Sigmoid colon (tissue), 6 donors: ENCODE measurements at regions not wholly inside any gene's neighbourhood (a gene's known extent, or its start where the extent isn't known, plus 50 kb on each side); places are given as distances from the start of the nearest gene placed in this dataset.

Source experiments
- DNase-seq: peaks from one replicate; pipeline ENCODE4 v3.0.0-alpha.2; 2019
- H3K27ac ChIP-seq, 4 donors: fragments of 200-600 bp; sonication (generic); one replicate each; pipeline ENCODE4 v1.5.1; 2016 to 2019; ENCODE audit warnings: mild to moderate bottlenecking in 1 of 4
- H3K27me3 ChIP-seq, 3 donors: fragments of 200-600 bp; sonication (generic); one replicate each; pipeline ENCODE4 v1.5.1; 2019; ENCODE audit warnings: mild to moderate bottlenecking in 1 of 3
- H3K36me3 ChIP-seq, 4 donors: fragments of 200-600 bp; sonication (generic); one replicate each; pipeline ENCODE4 v1.5.1; 2016 to 2019
- H3K4me1 ChIP-seq, 4 donors: fragments of 200-600 bp; sonication (generic); one replicate each; pipeline ENCODE4 v1.5.1; 2017 to 2019
- H3K4me3 ChIP-seq, 4 donors: fragments of 200-600 bp; sonication (generic); one replicate each; pipeline ENCODE4 v1.5.1; 2017 to 2019; ENCODE audit warnings: mild to moderate bottlenecking in 2 of 4, moderate library complexity in 1 of 4
- H3K9me3 ChIP-seq, 4 donors: fragments of 200-600 bp in 3 of 4; sonication (generic) in 3 of 4; one replicate each; pipeline versions ENCODE4 v1.5.1 to v1.6.1; 2013 to 2019
- CTCF ChIP-seq, 4 experiments: fragments of 450-650 bp in 3 of 4; fragments of 200-600 bp in 1 of 4; IDR thresholded peaks; one replicate each; pipeline ENCODE4 v1.5.1; 2016 to 2019; ENCODE audit warnings: antibody characterized with exemption in 4 of 4, mild to moderate bottlenecking in 3 of 4, moderate library complexity in 2 of 4
- EP300 ChIP-seq, 4 donors: sonication (generic); formaldehyde crosslinking; IDR thresholded peaks; one replicate each; pipeline ENCODE4 v1.6.1; 2017; ENCODE audit warnings: antibody characterized with exemption in 4 of 4
- POLR2A ChIP-seq, 2 donors: fragments of 450-650 bp; IDR thresholded peaks; one replicate each; pipeline ENCODE4 v1.6.1; 2016; ENCODE audit warnings: antibody characterized with exemption in 2 of 2, mild to moderate bottlenecking in 2 of 2, moderate library complexity in 2 of 2
- POLR2AphosphoS5 ChIP-seq, 4 donors: sonication (generic); formaldehyde crosslinking; IDR thresholded peaks; one replicate each; pipeline ENCODE4 v1.6.1; 2017; ENCODE audit warnings: antibody characterized with exemption in 4 of 4
- WGBS, 2 donors: extraction: QIAGEN DNeasy Blood & Tissue Kit; methylation state at CpG; one replicate each; pipeline ENCODE4 v1.1.7; 2013; 5-methylcytosine and 5-hydroxymethylcytosine counted together
- intact Hi-C: fragments of 100-400 bp; cut with DNase I; formaldehyde crosslinking; loops from one replicate; pipeline ENCODE4 v1.15.1; 2023
- donor health status: healthy with polysubstance abuse.
- donor health status: healthy.

GRCh38 chr14:99077076-99077843 lies 194.7 kb downstream of the BCL11B start:
- intact Hi-C loops: no loop called here
- H3K4me1 ChIP-seq: no peaks in the 10 kb centered on the region
- no peaks in the 10 kb centered on the region for H3K36me3 ChIP-seq
- DNase-seq: no peak
- no peak overlapping the region for H3K4me3 ChIP-seq
- 72 to 80% methylated on average over 8 of the region's 8 CpGs for WGBS, 2 donors
- H3K27me3 ChIP-seq: no peaks in the 10 kb centered on the region
- H3K27ac ChIP-seq: no peak overlapping the region
- H3K9me3 ChIP-seq: peaks cover 0 to 11% (median 1%) of the 10 kb centered on the region in 4 donors
- TF ChIP-seq CTCF (IDR thresholded peaks at IDR 0.05) (no peak), POLR2A (IDR thresholded peaks at IDR 0.05) (no peak), POLR2AphosphoS5 (IDR thresholded peaks at IDR 0.05) (no peak), EP300 (IDR thresholded peaks at IDR 0.05) (no peak)

- DNase-seq: no peak
- intact Hi-C loops: no loop called here
- TF ChIP-seq CTCF (IDR thresholded peaks at IDR 0.05) (no peak), POLR2AphosphoS5 (IDR thresholded peaks at IDR 0.05) (no peak), EP300 (IDR thresholded peaks at IDR 0.05) (no peak), POLR2A (IDR thresholded peaks at IDR 0.05) (no peak)
- H3K4me3 ChIP-seq: no peak overlapping the region
- no peaks in the 10 kb centered on the region for H3K27me3 ChIP-seq
- H3K36me3 ChIP-seq: no peaks in the 10 kb centered on the region
- H3K4me1 ChIP-seq: no peaks in the 10 kb centered on the region
- peaks cover 0 to 11% (median 1%) of the 10 kb centered on the region in 4 donors for H3K9me3 ChIP-seq
- WGBS, 2 donors: 81 to 86% methylated on average over 6 of the region's 6 CpGs
- no peak overlapping the region for H3K27ac ChIP-seq
Measured at GRCh38 chr14:99077844-99078236, 194.2 kb downstream of the BCL11B start.

GRCh38 chr14:99078426-99078825 lies 193.6 kb downstream of the BCL11B start:
- TF ChIP-seq POLR2AphosphoS5 (IDR thresholded peaks at IDR 0.05) (no peak), POLR2A (IDR thresholded peaks at IDR 0.05) (no peak), CTCF (IDR thresholded peaks at IDR 0.05) (no peak), EP300 (IDR thresholded peaks at IDR 0.05) (no peak)
- no peaks in the 10 kb centered on the region for H3K4me1 ChIP-seq
- H3K36me3 ChIP-seq: no peaks in the 10 kb centered on the region
- 83 to 85% methylated on average over 7 of the region's 7 CpGs for WGBS, 2 donors
- no peak overlapping the region for H3K27ac ChIP-seq
- intact Hi-C loops: no loop called here
- H3K4me3 ChIP-seq: no peak overlapping the region
- H3K9me3 ChIP-seq: peaks cover 0 to 11% (median 1%) of the 10 kb centered on the region in 4 donors
- no peaks in the 10 kb centered on the region for H3K27me3 ChIP-seq
- DNase-seq: no peak

GRCh38 chr14:99079061-99079727 lies 192.8 kb downstream of the BCL11B start:
- Histone ChIP-seq H3K4me3 (no peak overlapping the region), H3K36me3 (no peaks in the 10 kb centered on the region), H3K27ac (no peak overlapping the region), H3K27me3 (no peaks in the 10 kb centered on the region), H3K9me3 (peaks cover 0 to 11% (median 1%) of the 10 kb centered on the region in 4 donors), H3K4me1 (no peaks in the 10 kb centered on the region)
- intact Hi-C loops: no loop called here
- TF ChIP-seq CTCF (IDR thresholded peaks at IDR 0.05): no peak
- no peak for DNase-seq
- WGBS, 2 donors: 85 to 86% methylated on average over 9 of the region's 9 CpGs
